CD4-positive, alpha-beta T cell (primary cell): ENCODE measurements at regions not wholly inside any gene's neighbourhood (a gene's known extent, or its start where the extent isn't known, plus 50 kb on each side); places are given as distances from the start of the nearest gene placed in this dataset.

Experiments
- ATAC-seq: fragments of 200-7000 bp; cut with Tn5 transposase; one replicate; pipeline ENCODE4 v1.10.0; 2022; ENCODE audit warnings: mild to moderate bottlenecking; ENCODE audit not compliant: poor library complexity
- CTCF ChIA-PET: fragments of 350-600 bp; sonication (Branson Sonifier 250); formaldehyde crosslinking; loops from one replicate; lab custom pipeline; 2021; ENCODE audit warnings: antibody characterized with exemption, inconsistent platforms; lab: Charles Lee
- POLR2A ChIA-PET: fragments of 350-600 bp; sonication (Branson Sonifier 250); formaldehyde crosslinking; loops from one replicate; lab custom pipeline; 2021; ENCODE audit warnings: antibody characterized with exemption, inconsistent platforms; lab: Charles Lee
- DNase-seq, 14 experiments: peaks; one replicate each; pipeline ENCODE4 v3.0.0-alpha.2; 2013 to 2020; ENCODE audit warnings: mixed read lengths in 2 of 14
- H3K27ac ChIP-seq, 2 donors: one replicate each; pipeline versions ENCODE4 v1.5.1 to v1.7.0; 2013; ENCODE audit warnings: low read length in 2 of 2, low read depth in 1 of 2, mild to moderate bottlenecking in 1 of 2
- H3K27me3 ChIP-seq, 2 experiments: 1 replicate in 1 of 2; 2 replicates in 1 of 2; pipeline versions ENCODE4 v1.6.1 to v1.7.0; 2013; ENCODE audit warnings: low read length in 2 of 2, control low read depth in 1 of 2, mild to moderate bottlenecking in 1 of 2, moderate library complexity in 1 of 2; ENCODE audit not compliant: insufficient read depth in 2 of 2, control insufficient read depth in 1 of 2
- H3K36me3 ChIP-seq: one replicate; pipeline ENCODE4 v1.6.1; 2013; ENCODE audit warnings: low read length, control low read depth; ENCODE audit not compliant: insufficient read depth
- H3K4me1 ChIP-seq: one replicate; pipeline ENCODE4 v1.6.1; 2013; ENCODE audit warnings: low read length, control low read depth; ENCODE audit not compliant: insufficient read depth
- H3K4me3 ChIP-seq: one replicate; pipeline ENCODE4 v1.5.1; 2013; ENCODE audit warnings: mild to moderate bottlenecking, low read length, moderate library complexity
- H3K9me3 ChIP-seq, 2 experiments: 1 replicate in 1 of 2; 2 replicates in 1 of 2; pipeline versions ENCODE4 v1.6.1 to v1.7.0; 2013; ENCODE audit warnings: low read length in 2 of 2, mild to moderate bottlenecking in 2 of 2, control low read depth in 1 of 2, moderate library complexity in 1 of 2; ENCODE audit not compliant: control insufficient read depth in 1 of 2, insufficient read depth in 1 of 2
- H3K27ac Mint-ChIP-seq: one replicate; pipeline ENCODE4 v1.8.0; 2020; ENCODE audit warnings: mixed read lengths
- H3K27me3 Mint-ChIP-seq: one replicate; pipeline ENCODE4 v1.8.0; 2021; ENCODE audit warnings: mixed read lengths
- H3K36me3 Mint-ChIP-seq: one replicate; pipeline ENCODE4 v1.8.0; 2021; ENCODE audit warnings: low read depth, mixed read lengths
- H3K4me1 Mint-ChIP-seq: one replicate; pipeline ENCODE4 v1.8.0; 2021; ENCODE audit warnings: low read depth, mixed read lengths
- H3K4me3 Mint-ChIP-seq: one replicate; pipeline ENCODE4 v1.8.0; 2020; ENCODE audit warnings: mild to moderate bottlenecking, mixed read lengths
- H3K9me3 Mint-ChIP-seq: one replicate; pipeline ENCODE4 v1.8.0; 2020; ENCODE audit warnings: mixed read lengths
- intact Hi-C, 2 experiments: fragments of 100-400 bp; cut with DNase I in 1 of 2; cut with micrococcal nuclease in 1 of 2; formaldehyde crosslinking; loops; one replicate each; pipeline versions ENCODE4 v1.15.1 to v1.9.0; 2023 to 2025; cut with DNase I, micrococcal nuclease
- TF ChIP-seq, protein P1 (sequence below): fragments of 200-600 bp; IDR thresholded peaks from one replicate; pipeline ENCODE4 v1.8.0; 2022; ENCODE audit warnings: antibody characterized with exemption, mild to moderate bottlenecking

- H3K36me3 Mint-ChIP-seq, result no peaks in the 10 kb centered on the region
- no peaks in the 10 kb centered on the region for H3K4me1 Mint-ChIP-seq
- Histone ChIP-seq H3K27me3 (peaks cover 0 to 2% of the 10 kb centered on the region in 2 experiments), H3K9me3 (no peaks in the 10 kb centered on the region), H3K4me1 (no peaks in the 10 kb centered on the region), H3K4me3 (no peak overlapping the region), H3K36me3 (no peaks in the 10 kb centered on the region), H3K27ac (no peak overlapping the region)
- no peak overlapping the region for H3K27ac Mint-ChIP-seq
- TF ChIP-seq, protein P1, sequence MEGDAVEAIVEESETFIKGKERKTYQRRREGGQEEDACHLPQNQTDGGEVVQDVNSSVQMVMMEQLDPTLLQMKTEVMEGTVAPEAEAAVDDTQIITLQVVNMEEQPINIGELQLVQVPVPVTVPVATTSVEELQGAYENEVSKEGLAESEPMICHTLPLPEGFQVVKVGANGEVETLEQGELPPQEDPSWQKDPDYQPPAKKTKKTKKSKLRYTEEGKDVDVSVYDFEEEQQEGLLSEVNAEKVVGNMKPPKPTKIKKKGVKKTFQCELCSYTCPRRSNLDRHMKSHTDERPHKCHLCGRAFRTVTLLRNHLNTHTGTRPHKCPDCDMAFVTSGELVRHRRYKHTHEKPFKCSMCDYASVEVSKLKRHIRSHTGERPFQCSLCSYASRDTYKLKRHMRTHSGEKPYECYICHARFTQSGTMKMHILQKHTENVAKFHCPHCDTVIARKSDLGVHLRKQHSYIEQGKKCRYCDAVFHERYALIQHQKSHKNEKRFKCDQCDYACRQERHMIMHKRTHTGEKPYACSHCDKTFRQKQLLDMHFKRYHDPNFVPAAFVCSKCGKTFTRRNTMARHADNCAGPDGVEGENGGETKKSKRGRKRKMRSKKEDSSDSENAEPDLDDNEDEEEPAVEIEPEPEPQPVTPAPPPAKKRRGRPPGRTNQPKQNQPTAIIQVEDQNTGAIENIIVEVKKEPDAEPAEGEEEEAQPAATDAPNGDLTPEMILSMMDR, result no peak
- DNase-seq (no peak), ATAC-seq (no peak)
- ChIA-PET CTCF (no interaction called here), POLR2A (no interaction called here)
- intact Hi-C loops, result no loop called here
- no peak overlapping the region for H3K4me3 Mint-ChIP-seq
- no peaks in the 10 kb centered on the region for H3K9me3 Mint-ChIP-seq
- peaks cover 24% of the 10 kb centered on the region for H3K27me3 Mint-ChIP-seq
These were observed 1383.3 kb downstream of the TBC1D22A start for GRCh38 chr22:48145738-48146137.

DNA sequence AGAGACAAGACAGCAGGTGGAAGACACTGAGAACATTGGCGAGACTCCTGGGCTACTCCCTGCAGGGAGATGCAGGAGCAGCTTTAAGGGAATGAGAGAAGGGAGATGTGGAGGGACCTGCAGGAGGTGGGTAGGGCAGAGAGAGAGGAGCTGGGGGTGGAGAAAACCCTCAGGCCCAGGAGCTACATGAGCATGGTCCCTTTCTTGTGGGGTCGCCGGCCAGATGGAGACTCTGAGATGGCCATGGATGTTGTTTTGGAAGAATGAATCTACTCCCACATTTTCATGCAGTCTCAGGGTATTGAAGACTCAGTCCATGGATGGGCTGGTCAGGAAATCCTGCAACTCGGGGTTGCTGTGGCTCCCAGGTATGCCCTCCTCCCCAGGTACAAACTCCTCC lies 1381.9 kb downstream of the TBC1D22A start:
- POLR2A ChIA-PET, result no interaction called here
- Mint-ChIP-seq H3K27me3 (peaks cover 24% of the 10 kb centered on the region), H3K4me3 (no peak overlapping the region), H3K9me3 (no peaks in the 10 kb centered on the region), H3K36me3 (no peaks in the 10 kb centered on the region), H3K27ac (no peak overlapping the region), H3K4me1 (no peaks in the 10 kb centered on the region)
- ATAC-seq, result no peak
- intact Hi-C loops, result no loop called here
- TF ChIP-seq, protein P1, result no peak
- no peaks in the 10 kb centered on the region for H3K36me3 ChIP-seq
- peaks cover 0 to 2% of the 10 kb centered on the region in 2 experiments for H3K27me3 ChIP-seq
- no peak overlapping the region for H3K27ac ChIP-seq
- no peak overlapping the region for H3K4me3 ChIP-seq
- CTCF ChIA-PET, result no interaction called here
- no peaks in the 10 kb centered on the region for H3K9me3 ChIP-seq
- no peaks in the 10 kb centered on the region for H3K4me1 ChIP-seq
- no peak for DNase-seq

DNA sequence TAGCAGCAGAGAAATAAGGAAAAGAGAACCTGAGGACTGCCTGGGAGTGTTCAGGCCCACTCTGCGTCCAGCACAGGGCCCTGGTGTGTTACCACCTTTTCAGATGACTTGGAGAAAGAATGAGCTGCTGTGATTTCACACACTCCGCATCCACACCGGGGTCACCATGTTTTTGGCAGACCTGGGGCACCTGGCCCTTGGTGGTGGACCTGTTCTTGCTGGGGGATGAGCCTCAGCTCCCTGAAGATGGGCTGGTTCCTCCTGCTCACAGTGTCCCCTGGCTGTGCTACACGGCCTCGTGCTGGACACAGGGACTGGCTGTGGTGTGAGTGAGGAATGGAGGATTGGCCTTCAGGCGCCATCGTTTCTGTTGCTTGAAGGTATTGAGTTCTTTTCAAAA lies 1381.4 kb downstream of the TBC1D22A start:
- H3K9me3 Mint-ChIP-seq, result no peaks in the 10 kb centered on the region
- no peak overlapping the region for H3K27ac Mint-ChIP-seq
- Histone ChIP-seq H3K4me1 (no peaks in the 10 kb centered on the region), H3K9me3 (no peaks in the 10 kb centered on the region), H3K27ac (no peak overlapping the region), H3K27me3 (peaks cover 0 to 2% of the 10 kb centered on the region in 2 experiments), H3K36me3 (no peaks in the 10 kb centered on the region), H3K4me3 (no peak overlapping the region)
- ATAC-seq (no peak), DNase-seq (no peak)
- H3K4me3 Mint-ChIP-seq, result no peak overlapping the region
- intact Hi-C loops, result no loop called here
- H3K4me1 Mint-ChIP-seq, result peaks cover under 1% of the 10 kb centered on the region
- ChIA-PET CTCF (no interaction called here), POLR2A (no interaction called here)
- H3K36me3 Mint-ChIP-seq, result no peaks in the 10 kb centered on the region
- peaks cover 24% of the 10 kb centered on the region for H3K27me3 Mint-ChIP-seq
- TF ChIP-seq, protein P1, result no peak
